ENCODE measurements at regions not wholly inside any gene's neighbourhood (a gene's known extent, or its start where the extent isn't known, plus 50 kb on each side); places are given as distances from the start of the nearest gene placed in this dataset.

GRCh38 chr12:107832441-107832840 lies 57.9 kb downstream of the ASCL4 start:
- H3K27ac Mint-ChIP-seq, result no peak overlapping the region
- no peaks in the 10 kb centered on the region for H3K4me1 Mint-ChIP-seq
- no peak overlapping the region for H3K4me3 ChIP-seq (ENCODE audit: control extremely low read depth in 1 of 5, extremely low read depth in 1 of 5, insufficient read depth in 1 of 5, low read depth in 2 of 5, low read length in 4 of 5)
- no peaks in the 10 kb centered on the region for H3K36me3 ChIP-seq (replicated peaks in 1 of 2; ENCODE audit: control extremely low read depth in 1 of 2, control insufficient read depth in 1 of 2, extremely low read depth in 1 of 2, insufficient read depth in 2 of 2, low read length in 1 of 2)
- POLR2A ChIA-PET, result no interaction called here
- H3K9ac ChIP-seq (ENCODE audit: low read length), result no peak overlapping the region
- H2AFZ ChIP-seq (ENCODE audit: insufficient read depth, low read depth, low read length, poor library complexity, severe bottlenecking), result no peak overlapping the region
- H3K27me3 ChIP-seq (replicated peaks in 1 of 4; ENCODE audit: control extremely low read depth in 1 of 4, control insufficient read depth in 3 of 4, insufficient read depth in 4 of 4, low read length in 3 of 4), result peaks cover 0 to 16% (median 5%) of the 10 kb centered on the region in 4 experiments
- TF ChIP-seq EZH2 (IDR thresholded peaks at IDR 0.05; ENCODE audit: borderline replicate concordance, insufficient read depth, low read depth, low read length, poor library complexity, severe bottlenecking), result no peak
- TF ChIP-seq, protein P1, sequence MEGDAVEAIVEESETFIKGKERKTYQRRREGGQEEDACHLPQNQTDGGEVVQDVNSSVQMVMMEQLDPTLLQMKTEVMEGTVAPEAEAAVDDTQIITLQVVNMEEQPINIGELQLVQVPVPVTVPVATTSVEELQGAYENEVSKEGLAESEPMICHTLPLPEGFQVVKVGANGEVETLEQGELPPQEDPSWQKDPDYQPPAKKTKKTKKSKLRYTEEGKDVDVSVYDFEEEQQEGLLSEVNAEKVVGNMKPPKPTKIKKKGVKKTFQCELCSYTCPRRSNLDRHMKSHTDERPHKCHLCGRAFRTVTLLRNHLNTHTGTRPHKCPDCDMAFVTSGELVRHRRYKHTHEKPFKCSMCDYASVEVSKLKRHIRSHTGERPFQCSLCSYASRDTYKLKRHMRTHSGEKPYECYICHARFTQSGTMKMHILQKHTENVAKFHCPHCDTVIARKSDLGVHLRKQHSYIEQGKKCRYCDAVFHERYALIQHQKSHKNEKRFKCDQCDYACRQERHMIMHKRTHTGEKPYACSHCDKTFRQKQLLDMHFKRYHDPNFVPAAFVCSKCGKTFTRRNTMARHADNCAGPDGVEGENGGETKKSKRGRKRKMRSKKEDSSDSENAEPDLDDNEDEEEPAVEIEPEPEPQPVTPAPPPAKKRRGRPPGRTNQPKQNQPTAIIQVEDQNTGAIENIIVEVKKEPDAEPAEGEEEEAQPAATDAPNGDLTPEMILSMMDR (IDR thresholded peaks at IDR 0.05), result no peak
- H3K4me2 ChIP-seq (replicated peaks; ENCODE audit: low read depth, low read length, poor library complexity, severe bottlenecking), result no peak overlapping the region
- no peaks in the 10 kb centered on the region for H3K4me1 ChIP-seq (ENCODE audit: control insufficient read depth in 2 of 2, insufficient read depth in 2 of 2, low read length in 2 of 2)
- ATAC-seq (ENCODE audit: low read depth) (no peak), DNase-seq (no peak)
- H4K20me1 ChIP-seq (ENCODE audit: control insufficient read depth, insufficient read depth, low read length, poor library complexity, severe bottlenecking), result no peaks in the 10 kb centered on the region
- H3K27ac ChIP-seq (ENCODE audit: low read length in 2 of 2), result no peak overlapping the region
- 70% methylated on average over 3 of the region's 4 CpGs for WGBS (ENCODE audit: insufficient coverage)
- CTCF ChIA-PET, result interaction anchor here (1.2 kb wide), 1 partner anchor 11 kb away, joined by 3 read pairs; no protein-coding TSS in a partner anchor
- peaks cover 0 to 17% (median 7%) of the 10 kb centered on the region in 3 donors for H3K9me3 ChIP-seq (ENCODE audit: control extremely low read depth in 1 of 3, control insufficient read depth in 2 of 3, insufficient read depth in 1 of 3, low read length in 2 of 3)
- no peaks in the 10 kb centered on the region for H3K79me2 ChIP-seq (ENCODE audit: control insufficient read depth, insufficient read depth, low read length)
- H3K4me3 Mint-ChIP-seq, result no peak overlapping the region
- intact Hi-C loops (cut with micrococcal nuclease), result no loop called here
- peaks cover 49% of the 10 kb centered on the region for H3K27me3 Mint-ChIP-seq
- H3K9me3 Mint-ChIP-seq (ENCODE audit: insufficient read depth), result peaks cover 7% of the 10 kb centered on the region

GRCh38 chr12:107840186-107840585 lies 65.7 kb downstream of the ASCL4 start:
- H3K36me3 ChIP-seq (replicated peaks in 1 of 2; ENCODE audit: control extremely low read depth in 1 of 2, control insufficient read depth in 1 of 2, extremely low read depth in 1 of 2, insufficient read depth in 2 of 2, low read length in 1 of 2), result no peaks in the 10 kb centered on the region
- peaks cover 11% of the 10 kb centered on the region for H3K4me1 Mint-ChIP-seq
- intact Hi-C loops (cut with micrococcal nuclease), result no loop called here
- ChIA-PET CTCF (interaction anchor here (0.6 to 1.2 kb wide), 2 partner anchors 67 to 164 kb away, joined by 3 to 4 read pairs; no protein-coding TSS in a partner anchor), POLR2A (no interaction called here)
- no peaks in the 10 kb centered on the region for H3K9me3 Mint-ChIP-seq (ENCODE audit: insufficient read depth)
- no peak overlapping the region for H3K4me3 ChIP-seq (ENCODE audit: control extremely low read depth in 1 of 5, extremely low read depth in 1 of 5, insufficient read depth in 1 of 5, low read depth in 2 of 5, low read length in 4 of 5)
- H2AFZ ChIP-seq (ENCODE audit: insufficient read depth, low read depth, low read length, poor library complexity, severe bottlenecking), result no peak overlapping the region
- no peak for ATAC-seq (ENCODE audit: low read depth)
- DNase-seq, result no peak
- 89% methylated on average over 1 of the region's 1 CpG for WGBS (ENCODE audit: insufficient coverage)
- H3K4me1 ChIP-seq (ENCODE audit: control insufficient read depth in 2 of 2, insufficient read depth in 2 of 2, low read length in 2 of 2), result peaks cover 16 to 19% of the 10 kb centered on the region in 2 donors
- peaks cover 0 to 32% (median 21%) of the 10 kb centered on the region in 4 experiments for H3K27me3 ChIP-seq (replicated peaks in 1 of 4; ENCODE audit: control extremely low read depth in 1 of 4, control insufficient read depth in 3 of 4, insufficient read depth in 4 of 4, low read length in 3 of 4)
- H3K4me2 ChIP-seq (replicated peaks; ENCODE audit: low read depth, low read length, poor library complexity, severe bottlenecking), result no peak overlapping the region
- TF ChIP-seq EZH2 (IDR thresholded peaks at IDR 0.05; ENCODE audit: borderline replicate concordance, insufficient read depth, low read depth, low read length, poor library complexity, severe bottlenecking), result no peak
- TF ChIP-seq, protein P1 (IDR thresholded peaks at IDR 0.05), result no peak
- H3K27ac Mint-ChIP-seq, result no peak overlapping the region
- no peak overlapping the region for H3K4me3 Mint-ChIP-seq
- H3K9ac ChIP-seq (ENCODE audit: low read length), result no peak overlapping the region
- no peaks in the 10 kb centered on the region for H4K20me1 ChIP-seq (ENCODE audit: control insufficient read depth, insufficient read depth, low read length, poor library complexity, severe bottlenecking)
- no peak overlapping the region for H3K27ac ChIP-seq (ENCODE audit: low read length in 2 of 2)
- H3K9me3 ChIP-seq (ENCODE audit: control extremely low read depth in 1 of 3, control insufficient read depth in 2 of 3, insufficient read depth in 1 of 3, low read length in 2 of 3), result peaks cover 0 to 8% (median 0%) of the 10 kb centered on the region in 3 donors
- no peaks in the 10 kb centered on the region for H3K79me2 ChIP-seq (ENCODE audit: control insufficient read depth, insufficient read depth, low read length)
- H3K27me3 Mint-ChIP-seq, result peaks cover 32% of the 10 kb centered on the region
